Neuronal stem cell (in vitro differentiated cells): ENCODE measurements at regions not wholly inside any gene's neighbourhood (a gene's known extent, or its start where the extent isn't known, plus 50 kb on each side); places are given as distances from the start of the nearest gene placed in this dataset.

Experiments
- DNase-seq: peaks from one replicate; pipeline ENCODE4 v3.0.0-alpha.2; 2013; ENCODE audit warnings: low spot score
- H2AFZ ChIP-seq: one replicate; pipeline ENCODE4 v1.6.1; 2013; ENCODE audit warnings: mild to moderate bottlenecking, low read length, inconsistent platforms
- H2AK5ac ChIP-seq: 2 replicates; pipeline ENCODE4 v1.6.1; 2013; ENCODE audit warnings: low read depth, mild to moderate bottlenecking, inconsistent platforms, low read length, moderate library complexity, mixed read lengths
- H2BK120ac ChIP-seq: 2 replicates; pipeline ENCODE4 v1.6.1; 2013; ENCODE audit warnings: low read depth, mild to moderate bottlenecking, inconsistent platforms, low read length, moderate library complexity, mixed read lengths
- H2BK12ac ChIP-seq: one replicate; pipeline ENCODE4 v1.6.1; 2013; ENCODE audit warnings: low read length, inconsistent platforms
- H2BK15ac ChIP-seq: 2 replicates; pipeline ENCODE4 v1.6.1; 2013; ENCODE audit warnings: mild to moderate bottlenecking, low read length, inconsistent platforms, mixed read lengths
- H2BK5ac ChIP-seq: one replicate; pipeline ENCODE4 v1.6.1; 2013; ENCODE audit warnings: inconsistent platforms, mild to moderate bottlenecking, low read length, moderate library complexity
- H3K14ac ChIP-seq: one replicate; pipeline ENCODE4 v1.6.1; 2013; ENCODE audit warnings: low read length, inconsistent platforms
- H3K18ac ChIP-seq: 2 replicates; pipeline ENCODE4 v1.6.1; 2013; ENCODE audit warnings: low read length, inconsistent platforms
- H3K23ac ChIP-seq: 2 replicates; pipeline ENCODE4 v1.6.1; 2013; ENCODE audit warnings: low read depth, mild to moderate bottlenecking, mixed read lengths, low read length, inconsistent platforms; ENCODE audit not compliant: poor library complexity
- H3K27ac ChIP-seq: replicated peaks from 3 replicates; pipeline ENCODE4 v1.5.1; 2013; ENCODE audit warnings: low read length, inconsistent platforms
- H3K27me3 ChIP-seq, 3 experiments: 2 replicates each; pipeline ENCODE4 v1.6.1; 2013; ENCODE audit warnings: low read length in 3 of 3, mild to moderate bottlenecking in 2 of 3, inconsistent platforms in 1 of 3, low read depth in 1 of 3, mixed read lengths in 1 of 3, moderate library complexity in 1 of 3; ENCODE audit not compliant: control insufficient read depth in 3 of 3, insufficient read depth in 3 of 3
- H3K36me3 ChIP-seq, 2 donors: replicated peaks in 1 of 2; 2 replicates each; pipeline ENCODE4 v1.6.1; 2013; ENCODE audit warnings: low read length in 2 of 2; ENCODE audit not compliant: control insufficient read depth in 2 of 2, insufficient read depth in 2 of 2
- H3K4ac ChIP-seq: 2 replicates; pipeline ENCODE4 v1.6.1; 2013; ENCODE audit warnings: inconsistent platforms, mild to moderate bottlenecking, low read length, moderate library complexity
- H3K4me1 ChIP-seq, 2 donors: 1 replicate in 1 of 2; 2 replicates in 1 of 2; pipeline ENCODE4 v1.6.1; 2013; ENCODE audit warnings: low read length in 2 of 2, low read depth in 1 of 2; ENCODE audit not compliant: control insufficient read depth in 2 of 2, insufficient read depth in 1 of 2
- H3K4me2 ChIP-seq: one replicate; pipeline ENCODE4 v1.6.1; 2013; ENCODE audit warnings: mild to moderate bottlenecking, low read length, inconsistent platforms; ENCODE audit not compliant: insufficient read depth, poor library complexity, severe bottlenecking
- H3K4me3 ChIP-seq, 2 donors: 2 replicates each; pipeline ENCODE4 v1.5.1; 2013; ENCODE audit warnings: low read length in 2 of 2, mild to moderate bottlenecking in 2 of 2, inconsistent platforms in 1 of 2, moderate library complexity in 1 of 2
- H3K79me1 ChIP-seq: one replicate; pipeline ENCODE4 v1.6.1; 2013; ENCODE audit warnings: low read depth, mild to moderate bottlenecking, inconsistent platforms, low read length, moderate library complexity
- H3K9ac ChIP-seq: one replicate; pipeline ENCODE4 v1.6.1; 2013; ENCODE audit warnings: mild to moderate bottlenecking, low read depth, low read length, inconsistent platforms; ENCODE audit not compliant: poor library complexity
- H3K9me3 ChIP-seq, 2 donors: replicated peaks in 1 of 2; 2 replicates each; pipeline versions ENCODE3 to v1.6.1; 2013; ENCODE audit warnings: low read length in 2 of 2, mild to moderate bottlenecking in 2 of 2, inconsistent platforms in 1 of 2, low read depth in 1 of 2, mixed read lengths in 1 of 2, moderate library complexity in 1 of 2; ENCODE audit not compliant: control insufficient read depth in 2 of 2, insufficient read depth in 1 of 2
- H4K8ac ChIP-seq: one replicate; pipeline ENCODE4 v1.6.1; 2013; ENCODE audit warnings: low read depth, mild to moderate bottlenecking, inconsistent platforms, low read length, moderate library complexity
- H4K91ac ChIP-seq: one replicate; pipeline ENCODE4 v1.6.1; 2013; ENCODE audit warnings: low read length, low read depth, mild to moderate bottlenecking, inconsistent platforms; ENCODE audit not compliant: poor library complexity
- WGBS, 2 donors: extraction: QIAGEN DNeasy Blood & Tissue Kit; methylation state at CpG; one replicate each; pipeline ENCODE4 v1.1.7; 2013; ENCODE audit warnings: missing lambda C conversion rate in 2 of 2, mixed read lengths in 1 of 2; ENCODE audit not compliant: insufficient read length in 2 of 2, insufficient replicate concordance in 1 of 2; ENCODE audit errors: extremely low coverage in 2 of 2; 5-methylcytosine and 5-hydroxymethylcytosine counted together

DNA sequence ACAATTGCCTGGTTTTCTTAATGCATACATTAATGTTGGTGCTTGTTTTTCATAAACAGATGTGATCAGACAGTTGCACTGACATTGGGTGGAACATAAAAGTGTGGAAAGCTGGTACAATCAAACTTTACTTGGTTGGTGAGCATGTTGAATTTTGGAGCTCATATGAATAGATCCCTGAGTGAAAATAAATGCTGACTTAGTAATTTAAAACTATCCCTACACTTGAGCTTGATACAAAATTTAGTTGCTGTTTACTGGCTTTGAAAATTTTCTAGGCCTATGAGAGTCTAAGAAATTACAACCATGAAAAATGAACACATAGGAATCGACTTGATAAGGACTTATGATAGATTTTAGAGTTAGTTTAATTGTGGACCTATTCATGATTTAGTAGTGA, 551.8 kb upstream of the PABPC4L start:
- Histone ChIP-seq H3K36me3 (no peaks in the 10 kb centered on the region), H2BK5ac (no peak overlapping the region), H3K9ac (no peak overlapping the region), H3K14ac (no peak overlapping the region), H3K4me1 (no peaks in the 10 kb centered on the region), H3K9me3 (no peaks in the 10 kb centered on the region), H4K8ac (no peak overlapping the region), H2BK120ac (no peak overlapping the region), H3K18ac (no peak overlapping the region), H3K4ac (no peak overlapping the region), H3K4me2 (no peak overlapping the region), H2BK12ac (no peak overlapping the region), H3K4me3 (no peak overlapping the region), H2AFZ (no peak overlapping the region), H2AK5ac (no peak overlapping the region), H3K79me1 (no peaks in the 10 kb centered on the region), H4K91ac (no peak overlapping the region), H3K27ac (no peak overlapping the region), H2BK15ac (no peak overlapping the region), H3K23ac (no peak overlapping the region), H3K27me3 (no peaks in the 10 kb centered on the region)
- DNase-seq, result no peak
- no CpG with 5 or more reads among the region's 1 CpG for WGBS, 2 donors

DNA sequence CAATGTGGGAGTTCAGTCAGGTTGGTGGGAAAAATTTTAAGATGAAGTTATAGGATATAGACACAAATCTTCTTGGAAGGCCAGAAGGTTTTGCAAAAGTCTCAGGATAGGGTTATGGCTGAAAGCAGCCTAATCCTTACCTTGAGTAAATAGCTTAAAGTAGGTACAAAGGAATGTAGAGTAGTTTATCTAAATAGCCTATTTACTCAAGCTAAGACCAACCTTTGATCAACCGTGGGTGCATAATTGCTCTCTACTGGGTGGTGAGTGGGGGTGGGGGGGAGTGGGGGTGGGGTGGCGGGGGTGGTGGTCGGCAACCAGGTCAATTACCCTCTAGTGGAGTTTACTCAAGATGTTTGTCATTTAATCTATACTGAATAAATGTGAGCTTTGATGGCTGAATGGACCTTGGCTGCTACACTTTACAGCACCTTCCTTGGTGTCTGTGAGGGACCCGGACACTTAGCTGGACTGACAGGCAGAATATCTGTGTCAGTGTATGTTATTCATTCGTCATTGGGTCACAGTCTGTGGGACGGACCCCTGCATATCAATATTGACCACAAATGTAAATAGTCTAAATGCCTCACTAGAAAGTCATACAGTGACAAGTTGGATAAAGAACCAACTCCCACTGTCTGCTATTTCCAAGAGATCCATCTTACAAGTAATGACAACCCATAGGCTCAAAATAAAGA, 545.7 kb upstream of the PABPC4L start:
- no peak overlapping the region for H4K8ac ChIP-seq
- H2BK120ac ChIP-seq, result no peak overlapping the region

DNA sequence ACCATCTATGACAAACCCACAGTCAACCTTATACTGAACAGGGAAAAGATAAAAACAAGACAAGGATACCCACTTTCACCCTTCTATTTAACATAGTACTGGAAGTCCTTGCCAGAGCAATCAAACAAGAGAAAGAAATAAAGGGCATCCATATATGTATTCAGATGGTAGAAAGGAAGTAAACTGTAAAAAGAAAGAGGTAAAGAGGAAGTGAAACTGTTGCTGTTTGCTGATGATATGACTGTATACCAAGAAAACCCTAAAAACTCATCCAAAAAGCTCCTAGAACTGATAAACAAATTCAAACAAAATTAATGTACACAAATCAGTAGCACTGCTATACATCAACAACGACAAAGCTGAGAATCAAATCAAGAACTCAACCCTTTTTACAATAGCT, 538.7 kb upstream of the PABPC4L start:
- no CpG with 5 or more reads among the region's 1 CpG for WGBS, 2 donors

More for the DNA sequence above, 545.7 kb upstream of the PABPC4L start:
- H2BK15ac ChIP-seq, result no peak overlapping the region
- H3K27me3 ChIP-seq, result no peaks in the 10 kb centered on the region
- no peak overlapping the region for H4K91ac ChIP-seq
- H3K4me1 ChIP-seq, result no peaks in the 10 kb centered on the region
- no peak overlapping the region for H3K4me2 ChIP-seq
- H2BK5ac ChIP-seq, result no peak overlapping the region
- no peak overlapping the region for H3K4ac ChIP-seq
- no peak overlapping the region for H3K27ac ChIP-seq
- no peaks in the 10 kb centered on the region for H3K36me3 ChIP-seq
- no peak overlapping the region for H2AFZ ChIP-seq
- H3K18ac ChIP-seq, result no peak overlapping the region
- no peak overlapping the region for H2AK5ac ChIP-seq
- no peak overlapping the region for H3K14ac ChIP-seq
- WGBS, 2 donors, result no CpG with 5 or more reads among the region's 6 CpGs
- H2BK12ac ChIP-seq, result no peak overlapping the region
- H3K9ac ChIP-seq, result no peak overlapping the region
- no peaks in the 10 kb centered on the region for H3K9me3 ChIP-seq
- H3K23ac ChIP-seq, result no peak overlapping the region
- H3K79me1 ChIP-seq, result peaks cover under 1% of the 10 kb centered on the region
- no peak overlapping the region for H3K4me3 ChIP-seq
- DNase-seq, result no peak

DNA sequence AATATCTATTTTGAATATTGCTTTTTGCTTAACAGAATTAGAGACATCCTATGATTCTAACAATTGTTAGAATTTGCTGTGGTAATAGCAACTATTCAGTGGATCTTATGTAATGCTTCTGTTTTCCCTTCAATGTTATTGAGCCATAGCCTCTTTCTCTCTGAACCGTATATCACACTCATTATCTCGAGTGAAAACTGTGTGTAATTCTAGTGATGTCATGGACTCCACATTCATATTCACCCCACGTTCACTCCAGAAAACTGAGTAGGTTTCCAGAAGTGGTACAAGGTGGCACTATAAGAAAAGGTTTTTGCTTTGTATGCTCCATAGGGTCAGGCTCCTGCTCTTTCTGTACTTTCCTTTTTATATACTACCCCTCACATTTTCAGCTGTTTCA, 534.3 kb upstream of the PABPC4L start:
- no peak overlapping the region for H3K4me2 ChIP-seq
- H4K91ac ChIP-seq, result no peak overlapping the region
- H3K14ac ChIP-seq, result no peak overlapping the region
- no peaks in the 10 kb centered on the region for H3K27me3 ChIP-seq
- no peak for DNase-seq
- no peak overlapping the region for H3K23ac ChIP-seq
- H3K9ac ChIP-seq, result no peak overlapping the region
- no peak overlapping the region for H2AFZ ChIP-seq
- no peaks in the 10 kb centered on the region for H3K9me3 ChIP-seq
- H2AK5ac ChIP-seq, result no peak overlapping the region
- no peak overlapping the region for H2BK12ac ChIP-seq
- no peak overlapping the region for H2BK5ac ChIP-seq
- H2BK120ac ChIP-seq, result no peak overlapping the region
- no peak overlapping the region for H3K18ac ChIP-seq
- H3K4ac ChIP-seq, result no peak overlapping the region
- no peak overlapping the region for H4K8ac ChIP-seq
- H3K36me3 ChIP-seq, result no peaks in the 10 kb centered on the region
- H3K4me1 ChIP-seq, result no peaks in the 10 kb centered on the region
- WGBS, 2 donors, result no CpG with 5 or more reads among the region's 3 CpGs
- H3K4me3 ChIP-seq, result no peak overlapping the region
- H3K79me1 ChIP-seq, result no peaks in the 10 kb centered on the region
- H2BK15ac ChIP-seq, result no peak overlapping the region
- no peak overlapping the region for H3K27ac ChIP-seq

More for the DNA sequence above, 538.7 kb upstream of the PABPC4L start:
- Histone ChIP-seq H3K36me3 (no peaks in the 10 kb centered on the region), H3K9ac (no peak overlapping the region), H3K27ac (no peak overlapping the region), H2AFZ (no peak overlapping the region), H2BK5ac (no peak overlapping the region), H3K4me1 (no peaks in the 10 kb centered on the region), H3K4me3 (no peak overlapping the region), H3K14ac (no peak overlapping the region), H3K79me1 (peaks cover 1% of the 10 kb centered on the region), H3K18ac (no peak overlapping the region), H2BK12ac (no peak overlapping the region), H4K8ac (no peak overlapping the region), H2BK120ac (no peak overlapping the region), H4K91ac (no peak overlapping the region), H3K23ac (no peak overlapping the region), H3K4ac (no peak overlapping the region), H2AK5ac (no peak overlapping the region), H2BK15ac (no peak overlapping the region), H3K4me2 (no peak overlapping the region), H3K27me3 (no peaks in the 10 kb centered on the region), H3K9me3 (no peaks in the 10 kb centered on the region)
- no peak for DNase-seq
